BLaER1 (cell line): ENCODE measurements at regions not wholly inside any gene's neighbourhood (a gene's known extent, or its start where the extent isn't known, plus 50 kb on each side); places are given as distances from the start of the nearest gene placed in this dataset.
"Not testable (repeated sequence)": the region's sequence is repeated elsewhere in the genome, so short reads cannot be mapped to it uniquely, and the experiment has no call there.

Experiments used
- H3K27ac ChIP-seq: shearing (Covaris generic); formaldehyde crosslinking; 2 replicates; pipeline ENCODE4 v1.8.1; 2022
- H3K27me3 ChIP-seq: shearing (Covaris generic); formaldehyde crosslinking; 2 replicates; pipeline ENCODE4 v1.8.1; 2022
- H3K36me3 ChIP-seq: shearing (Covaris generic); formaldehyde crosslinking; 2 replicates; pipeline ENCODE4 v1.8.1; 2022
- H3K4me1 ChIP-seq: shearing (Covaris generic); formaldehyde crosslinking; 2 replicates; pipeline ENCODE4 v1.8.1; 2022
- H3K4me2 ChIP-seq: shearing (Covaris generic); formaldehyde crosslinking; 2 replicates; pipeline ENCODE4 v1.8.1; 2022
- H3K4me3 ChIP-seq: shearing (Covaris generic); formaldehyde crosslinking; 2 replicates; pipeline ENCODE4 v1.8.1; 2022
- H3K9ac ChIP-seq: shearing (Covaris generic); formaldehyde crosslinking; 2 replicates; pipeline ENCODE4 v1.8.1; 2022
- H3K9me3 ChIP-seq: shearing (Covaris generic); formaldehyde crosslinking; 2 replicates; pipeline ENCODE4 v1.8.1; 2022
- H4K20me1 ChIP-seq: shearing (Covaris generic); formaldehyde crosslinking; 2 replicates; pipeline ENCODE4 v1.8.1; 2022
- Cebpa-rat ChIP-seq: shearing (Covaris generic); IDR thresholded peaks from 2 replicates; pipeline ENCODE4 v1.8.1; 2022

GRCh38 chr6:15157479-15157878 is 88.4 kb upstream of the JARID2 start:
- no peaks in the 10 kb centered on the region for H4K20me1 ChIP-seq

DNA sequence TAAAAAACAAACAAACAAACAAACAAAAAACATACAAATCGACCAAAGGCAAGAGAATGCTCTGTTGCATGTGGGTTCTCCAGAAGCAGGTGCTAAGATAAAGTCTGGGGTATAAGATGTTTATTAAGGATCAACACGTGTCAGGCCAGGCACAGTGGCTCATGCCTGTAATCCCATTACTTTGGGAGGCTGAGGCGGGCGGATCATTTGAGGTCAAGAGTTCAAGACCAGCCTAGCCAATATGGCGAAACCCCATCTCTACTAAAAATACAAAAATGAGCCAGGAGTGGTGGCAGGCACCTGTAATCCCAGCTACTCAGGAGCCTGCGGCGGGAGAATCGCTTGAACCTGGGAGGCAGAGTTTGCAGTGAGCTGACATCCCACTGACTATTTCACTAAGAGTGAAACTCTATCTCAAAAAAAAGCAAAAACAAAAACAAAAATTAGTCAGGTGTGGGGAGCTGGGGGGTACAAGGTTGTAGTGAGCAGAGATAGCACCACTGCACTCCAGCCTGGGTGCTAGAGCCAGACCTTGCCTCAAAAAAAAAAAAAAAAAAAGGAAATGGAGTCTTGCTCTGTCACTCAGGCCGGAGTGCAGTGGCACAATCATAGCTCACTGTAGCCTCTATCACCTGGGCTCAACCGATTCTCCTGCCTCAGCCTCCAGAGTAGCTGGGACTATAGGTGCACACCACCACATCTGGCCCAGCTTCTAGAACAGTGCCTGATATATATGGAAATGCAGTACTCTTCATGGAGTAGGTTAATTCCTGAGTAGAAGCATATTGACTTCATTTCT is 86.8 kb upstream of the JARID2 start:
- H3K4me1 ChIP-seq: no peaks in the 10 kb centered on the region
- no peaks in the 10 kb centered on the region for H3K36me3 ChIP-seq
- no peak overlapping the region for H3K9ac ChIP-seq
- H4K20me1 ChIP-seq: no peaks in the 10 kb centered on the region
- H3K4me2 ChIP-seq: no peak overlapping the region
- H3K4me3 ChIP-seq: no peak overlapping the region
- no peak for TF ChIP-seq Cebpa-rat
- H3K27ac ChIP-seq: no peak overlapping the region
- H3K27me3 ChIP-seq: no peaks in the 10 kb centered on the region
- no peaks in the 10 kb centered on the region for H3K9me3 ChIP-seq

More at GRCh38 chr6:15157479-15157878, 88.4 kb upstream of the JARID2 start:
- Histone ChIP-seq H3K9me3 (no peaks in the 10 kb centered on the region), H3K4me2 (no peak overlapping the region), H3K27ac (no peak overlapping the region), H3K4me3 (no peak overlapping the region), H3K27me3 (no peaks in the 10 kb centered on the region), H3K4me1 (no peaks in the 10 kb centered on the region), H3K36me3 (no peaks in the 10 kb centered on the region), H3K9ac (no peak overlapping the region)
- no peak for TF ChIP-seq Cebpa-rat

DNA sequence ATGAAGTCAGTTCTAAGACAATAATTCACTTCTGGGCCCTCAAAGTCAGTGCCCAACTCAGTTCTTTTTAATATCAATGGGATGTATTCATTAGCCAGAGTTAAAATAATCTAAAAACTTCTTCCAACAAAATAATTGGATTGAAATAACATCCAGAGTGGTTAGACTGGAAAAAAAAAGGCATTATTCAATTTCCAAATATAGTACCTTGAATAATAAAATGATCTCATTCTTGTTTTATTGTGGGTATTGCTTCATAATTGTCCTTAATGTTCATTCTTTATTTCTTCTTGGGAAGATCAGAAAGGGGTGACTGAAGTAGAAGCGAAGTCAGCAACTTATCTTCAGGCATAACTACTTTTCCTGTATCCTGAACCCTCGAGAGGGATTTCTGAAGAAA is 85.1 kb upstream of the JARID2 start:
- Histone ChIP-seq H3K27ac (no peak overlapping the region), H3K27me3 (no peaks in the 10 kb centered on the region), H4K20me1 (no peaks in the 10 kb centered on the region), H3K9me3 (no peaks in the 10 kb centered on the region), H3K36me3 (no peaks in the 10 kb centered on the region), H3K4me2 (no peak overlapping the region), H3K4me3 (no peak overlapping the region), H3K4me1 (no peaks in the 10 kb centered on the region), H3K9ac (no peak overlapping the region)
- TF ChIP-seq Cebpa-rat: no peak

- H3K4me2 ChIP-seq, H4K20me1 ChIP-seq, H3K27me3 ChIP-seq, H3K36me3 ChIP-seq, H3K9ac ChIP-seq, H3K9me3 ChIP-seq, H3K4me3 ChIP-seq, H3K27ac ChIP-seq, H3K4me1 ChIP-seq: not testable (repeated sequence)
These were observed 81.0 kb upstream of the JARID2 start for GRCh38 chr6:15164855-15165254.

- no peak overlapping the region for H3K9ac ChIP-seq
- no peaks in the 10 kb centered on the region for H4K20me1 ChIP-seq
- H3K27me3 ChIP-seq: no peaks in the 10 kb centered on the region
- TF ChIP-seq Cebpa-rat: no peak
- H3K4me1 ChIP-seq: no peaks in the 10 kb centered on the region
- H3K36me3 ChIP-seq: no peaks in the 10 kb centered on the region
- no peak overlapping the region for H3K4me3 ChIP-seq
- H3K9me3 ChIP-seq: no peaks in the 10 kb centered on the region
- no peak overlapping the region for H3K27ac ChIP-seq
- no peak overlapping the region for H3K4me2 ChIP-seq
These were observed 79.7 kb upstream of the JARID2 start for GRCh38 chr6:15166121-15166520.

- Histone ChIP-seq H3K4me2 (no peak overlapping the region), H4K20me1 (no peaks in the 10 kb centered on the region), H3K9ac (no peak overlapping the region), H3K27ac (no peak overlapping the region), H3K27me3 (no peaks in the 10 kb centered on the region), H3K36me3 (no peaks in the 10 kb centered on the region), H3K4me3 (no peak overlapping the region), H3K4me1 (no peaks in the 10 kb centered on the region), H3K9me3 (no peaks in the 10 kb centered on the region)
- no peak for TF ChIP-seq Cebpa-rat
These were observed 75.7 kb upstream of the JARID2 start for GRCh38 chr6:15170126-15170525.

DNA sequence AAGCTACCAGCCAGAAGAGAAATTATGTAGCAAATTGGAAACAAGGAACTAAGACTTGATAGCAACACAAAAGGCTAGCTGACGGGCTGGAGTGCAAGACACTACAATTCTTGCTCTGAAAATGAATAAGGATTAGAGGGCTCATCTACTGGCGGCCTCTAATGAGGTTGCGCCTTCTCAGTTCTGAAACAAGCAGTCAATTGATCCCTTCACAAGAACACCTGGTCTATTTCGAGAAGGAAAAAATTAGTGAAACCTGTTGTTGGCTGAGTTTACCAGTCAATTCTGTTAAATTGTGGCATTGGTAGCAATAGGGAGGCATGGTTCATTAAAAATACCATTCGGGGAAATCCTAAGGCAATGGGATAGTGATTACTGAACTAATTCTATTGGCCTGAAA is 74.8 kb upstream of the JARID2 start:
- Histone ChIP-seq H3K4me3 (no peak overlapping the region), H4K20me1 (no peaks in the 10 kb centered on the region), H3K4me1 (no peaks in the 10 kb centered on the region), H3K27ac (no peak overlapping the region), H3K27me3 (no peaks in the 10 kb centered on the region), H3K9me3 (no peaks in the 10 kb centered on the region), H3K4me2 (no peak overlapping the region), H3K36me3 (no peaks in the 10 kb centered on the region), H3K9ac (no peak overlapping the region)
- TF ChIP-seq Cebpa-rat: no peak

DNA sequence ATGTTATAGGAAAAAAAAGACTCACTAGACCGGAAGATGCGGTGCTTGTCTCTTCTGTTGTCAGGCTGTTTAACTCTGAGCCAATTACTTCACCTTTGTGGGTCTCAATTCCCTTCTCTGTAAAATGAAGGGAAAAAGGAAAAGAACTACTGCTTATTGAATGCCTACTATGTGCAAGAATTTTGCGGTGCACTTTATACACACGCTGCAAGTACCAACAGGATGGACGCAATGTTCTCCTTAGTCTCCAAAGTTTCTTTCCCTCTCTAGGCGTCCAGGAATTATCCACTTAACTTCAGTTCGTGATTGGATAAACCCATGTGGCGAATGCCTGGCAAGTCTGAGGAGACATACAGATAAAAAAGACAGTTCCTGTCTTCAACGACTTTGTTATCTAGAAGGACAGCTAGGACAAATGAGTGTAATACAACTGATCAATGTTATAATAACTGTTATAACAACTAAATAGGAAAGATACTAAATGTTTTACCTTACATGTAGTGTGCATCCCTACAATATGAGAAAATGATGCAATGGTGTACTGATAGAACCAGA is 69.0 kb upstream of the JARID2 start:
- no peak for TF ChIP-seq Cebpa-rat
- Histone ChIP-seq H3K36me3 (no peaks in the 10 kb centered on the region), H3K4me2 (no peak overlapping the region), H3K9ac (no peak overlapping the region), H3K27me3 (no peaks in the 10 kb centered on the region), H4K20me1 (no peaks in the 10 kb centered on the region), H3K4me3 (no peak overlapping the region), H3K9me3 (no peaks in the 10 kb centered on the region), H3K27ac (no peak overlapping the region), H3K4me1 (no peaks in the 10 kb centered on the region)

DNA sequence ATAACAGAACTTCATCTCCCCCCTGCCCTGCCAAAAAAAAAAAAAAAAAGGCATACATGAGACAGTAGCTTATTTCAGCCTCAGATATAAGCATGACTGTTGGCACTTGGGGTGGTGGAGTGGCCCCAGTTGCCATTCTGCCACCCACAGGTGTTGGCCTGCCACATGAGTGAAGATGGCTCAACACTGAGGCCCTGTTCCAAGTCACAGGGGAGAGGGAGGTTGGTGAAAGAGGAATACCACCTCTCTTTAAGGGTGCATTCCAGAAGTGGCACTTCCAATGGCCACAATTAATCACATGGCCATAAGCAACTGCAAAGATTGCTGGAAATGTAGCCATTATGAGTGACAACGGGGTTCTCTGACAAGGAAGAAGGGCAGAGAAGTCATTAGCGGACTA is 61.9 kb upstream of the JARID2 start:
- H3K4me1 ChIP-seq: no peaks in the 10 kb centered on the region
- no peaks in the 10 kb centered on the region for H3K9me3 ChIP-seq
- H3K27me3 ChIP-seq: no peaks in the 10 kb centered on the region
- no peak overlapping the region for H3K4me2 ChIP-seq
- H3K27ac ChIP-seq: no peak overlapping the region
- H4K20me1 ChIP-seq: no peaks in the 10 kb centered on the region
- H3K4me3 ChIP-seq: no peak overlapping the region
- no peak for TF ChIP-seq Cebpa-rat
- no peak overlapping the region for H3K9ac ChIP-seq
- no peaks in the 10 kb centered on the region for H3K36me3 ChIP-seq

- no peak overlapping the region for H3K9ac ChIP-seq
- no peaks in the 10 kb centered on the region for H3K4me1 ChIP-seq
- no peaks in the 10 kb centered on the region for H3K9me3 ChIP-seq
- H3K4me2 ChIP-seq: no peak overlapping the region
- H4K20me1 ChIP-seq: no peaks in the 10 kb centered on the region
- H3K27ac ChIP-seq: no peak overlapping the region
- H3K27me3 ChIP-seq: no peaks in the 10 kb centered on the region
- TF ChIP-seq Cebpa-rat: no peak
- H3K36me3 ChIP-seq: no peaks in the 10 kb centered on the region
- H3K4me3 ChIP-seq: no peak overlapping the region
These were observed 61.4 kb upstream of the JARID2 start for GRCh38 chr6:15184441-15184861.

DNA sequence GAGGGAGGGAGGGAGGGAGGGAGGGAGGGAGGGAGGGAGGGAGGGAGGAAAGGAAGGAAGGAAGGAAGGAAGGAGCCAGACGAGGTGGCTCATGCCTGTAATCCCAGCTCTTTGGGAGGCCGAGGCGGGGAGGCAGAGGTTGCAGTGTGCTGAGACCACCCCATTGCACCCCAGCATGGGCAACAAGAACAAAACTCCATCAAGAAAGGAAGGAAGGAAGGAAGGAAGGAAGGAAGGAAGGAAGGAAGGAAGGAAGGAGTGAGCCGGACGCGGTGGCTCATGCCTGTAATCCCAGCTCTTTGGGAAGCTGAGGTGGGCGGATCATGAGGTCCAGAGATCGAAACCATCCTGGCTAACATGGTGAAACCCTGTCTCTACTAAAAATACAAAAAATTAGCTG is 60.8 kb upstream of the JARID2 start:
- H3K4me2 ChIP-seq, H4K20me1 ChIP-seq: not testable (repeated sequence)

DNA sequence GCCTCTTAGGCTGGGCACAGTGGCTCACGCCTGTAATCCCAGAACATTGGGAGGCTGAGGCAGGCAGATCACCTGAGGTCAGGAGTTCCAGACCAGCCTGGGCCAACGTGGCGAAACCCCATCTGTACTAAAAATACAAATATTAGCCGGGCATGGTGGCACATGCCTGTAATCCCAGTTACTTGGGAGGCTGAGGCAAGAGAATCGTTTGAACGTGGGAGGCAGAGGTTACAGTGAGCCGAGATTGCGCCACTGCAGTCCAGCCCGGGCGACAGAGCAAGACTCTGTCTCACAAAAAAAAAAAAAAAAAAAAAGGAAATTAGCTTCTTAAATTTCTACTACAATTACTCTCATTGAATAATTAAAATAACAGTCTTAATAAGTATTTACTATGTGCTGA is 52.4 kb upstream of the JARID2 start:
- H3K9me3 ChIP-seq, H3K36me3 ChIP-seq, H4K20me1 ChIP-seq, H3K4me1 ChIP-seq, H3K27ac ChIP-seq, H3K9ac ChIP-seq, H3K4me3 ChIP-seq, H3K27me3 ChIP-seq, H3K4me2 ChIP-seq: not testable (repeated sequence)

More for the DNA sequence above, 60.8 kb upstream of the JARID2 start:
- not testable (repeated sequence) for H3K9ac ChIP-seq, H3K36me3 ChIP-seq, H3K27ac ChIP-seq, H3K27me3 ChIP-seq, H3K4me1 ChIP-seq, H3K9me3 ChIP-seq, H3K4me3 ChIP-seq
